Endothelial cell (in vitro differentiated cells): ENCODE measurements at regions not wholly inside any gene's neighbourhood (a gene's known extent, or its start where the extent isn't known, plus 50 kb on each side); places are given as distances from the start of the nearest gene placed in this dataset.
"Not testable (repeated sequence)": the region's sequence is repeated elsewhere in the genome, so short reads cannot be mapped to it uniquely, and the experiment has no call there.

Source experiments
- DNase-seq: peaks from one replicate; pipeline ENCODE4 v3.0.0; 2021; ENCODE audit warnings: low spot score
- H3K27ac Mint-ChIP-seq: one replicate; pipeline ENCODE4 v1.8.0; 2021; ENCODE audit warnings: mixed read lengths, inconsistent platforms; ENCODE audit not compliant: unreplicated experiment
- H3K27me3 Mint-ChIP-seq: one replicate; pipeline ENCODE4 v1.8.0; 2021; ENCODE audit warnings: mild to moderate bottlenecking, moderate library complexity, mixed read lengths, inconsistent platforms; ENCODE audit not compliant: unreplicated experiment
- H3K36me3 Mint-ChIP-seq: one replicate; pipeline ENCODE4 v1.8.0; 2021; ENCODE audit warnings: mild to moderate bottlenecking, low read depth, mixed read lengths, inconsistent platforms; ENCODE audit not compliant: unreplicated experiment
- H3K4me1 Mint-ChIP-seq: one replicate; pipeline ENCODE4 v1.8.0; 2021; ENCODE audit warnings: mild to moderate bottlenecking, mixed read lengths, inconsistent platforms; ENCODE audit not compliant: unreplicated experiment
- H3K4me3 Mint-ChIP-seq: one replicate; pipeline ENCODE4 v1.8.0; 2021; ENCODE audit warnings: mild to moderate bottlenecking, mixed read lengths, inconsistent platforms; ENCODE audit not compliant: unreplicated experiment
- H3K9me3 Mint-ChIP-seq: one replicate; pipeline ENCODE4 v1.8.0; 2021; ENCODE audit warnings: mixed read lengths, inconsistent platforms; ENCODE audit not compliant: unreplicated experiment
- TF ChIP-seq, protein P1 (sequence below): fragments of 200-600 bp; sonication (generic); IDR thresholded peaks from one replicate; pipeline ENCODE4 v1.5.0; 2021; ENCODE audit warnings: antibody characterized with exemption; ENCODE audit not compliant: unreplicated experiment

DNA sequence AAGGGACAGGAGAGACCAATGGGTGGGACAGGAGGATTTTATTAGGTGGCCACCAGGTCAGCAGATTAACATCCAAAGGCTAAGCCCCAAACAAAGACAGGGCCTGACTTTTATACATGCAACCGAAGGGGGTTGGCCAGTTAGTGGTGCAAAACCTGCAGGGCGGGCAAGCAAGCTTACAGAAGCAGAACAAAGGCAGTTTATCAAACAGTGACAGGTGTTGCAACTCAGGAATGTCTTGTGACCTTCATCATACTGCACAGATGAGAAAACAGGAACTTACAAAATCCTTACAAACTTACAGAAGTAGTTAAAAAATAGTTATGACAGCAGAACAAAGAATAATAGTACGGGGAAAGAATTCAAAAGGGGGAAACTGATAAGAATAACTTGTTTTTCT lies 708.1 kb downstream of the GLUD2 start:
- no peaks in the 10 kb centered on the region for H3K9me3 Mint-ChIP-seq
- DNase-seq = no peak

DNA sequence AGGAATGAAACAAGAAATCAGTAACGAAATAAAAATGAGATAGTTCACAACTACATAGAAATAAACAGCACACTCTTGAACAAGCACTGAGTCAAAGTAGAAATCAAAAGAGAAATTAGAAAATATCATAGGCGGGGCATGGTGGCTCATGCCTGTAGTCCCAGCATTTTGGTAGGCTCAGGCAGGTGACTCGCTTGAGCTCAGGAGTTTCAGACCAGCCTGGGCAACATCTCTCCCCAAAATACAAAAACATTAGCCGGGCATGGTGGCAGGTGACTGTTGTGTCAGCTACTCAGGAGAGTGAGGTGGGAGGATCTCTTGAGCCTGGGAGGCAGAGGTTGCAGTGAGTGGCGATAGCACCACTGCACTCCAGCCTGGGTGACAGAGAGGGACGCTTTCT lies 714.4 kb downstream of the GLUD2 start:
- Mint-ChIP-seq H3K27me3 (no peaks in the 10 kb centered on the region), H3K4me3 (no peak overlapping the region)

More for the DNA sequence above, 708.1 kb downstream of the GLUD2 start:
- no peak overlapping the region for H3K4me3 Mint-ChIP-seq
- H3K36me3 Mint-ChIP-seq = no peaks in the 10 kb centered on the region
- TF ChIP-seq, protein P1, sequence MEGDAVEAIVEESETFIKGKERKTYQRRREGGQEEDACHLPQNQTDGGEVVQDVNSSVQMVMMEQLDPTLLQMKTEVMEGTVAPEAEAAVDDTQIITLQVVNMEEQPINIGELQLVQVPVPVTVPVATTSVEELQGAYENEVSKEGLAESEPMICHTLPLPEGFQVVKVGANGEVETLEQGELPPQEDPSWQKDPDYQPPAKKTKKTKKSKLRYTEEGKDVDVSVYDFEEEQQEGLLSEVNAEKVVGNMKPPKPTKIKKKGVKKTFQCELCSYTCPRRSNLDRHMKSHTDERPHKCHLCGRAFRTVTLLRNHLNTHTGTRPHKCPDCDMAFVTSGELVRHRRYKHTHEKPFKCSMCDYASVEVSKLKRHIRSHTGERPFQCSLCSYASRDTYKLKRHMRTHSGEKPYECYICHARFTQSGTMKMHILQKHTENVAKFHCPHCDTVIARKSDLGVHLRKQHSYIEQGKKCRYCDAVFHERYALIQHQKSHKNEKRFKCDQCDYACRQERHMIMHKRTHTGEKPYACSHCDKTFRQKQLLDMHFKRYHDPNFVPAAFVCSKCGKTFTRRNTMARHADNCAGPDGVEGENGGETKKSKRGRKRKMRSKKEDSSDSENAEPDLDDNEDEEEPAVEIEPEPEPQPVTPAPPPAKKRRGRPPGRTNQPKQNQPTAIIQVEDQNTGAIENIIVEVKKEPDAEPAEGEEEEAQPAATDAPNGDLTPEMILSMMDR = no peak
- no peak overlapping the region for H3K27ac Mint-ChIP-seq
- H3K27me3 Mint-ChIP-seq = no peaks in the 10 kb centered on the region
- no peaks in the 10 kb centered on the region for H3K4me1 Mint-ChIP-seq

DNA sequence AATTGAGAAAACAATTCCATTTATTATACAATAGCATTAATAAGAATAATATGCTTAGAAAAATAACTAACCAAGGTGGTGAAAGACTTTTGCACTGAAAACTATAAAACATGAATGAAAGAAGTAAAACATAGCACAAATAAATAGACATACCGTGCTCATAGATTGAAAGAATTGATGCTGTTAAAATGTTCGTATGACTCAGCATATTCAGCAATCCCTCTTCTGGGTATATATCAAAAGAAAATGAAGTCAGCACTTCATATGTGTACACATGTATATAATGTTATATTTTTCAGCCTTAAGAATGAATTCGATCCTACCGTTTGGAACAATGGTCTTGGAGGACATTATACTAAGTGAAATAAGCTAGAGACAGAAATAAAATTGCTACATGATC lies 716.3 kb downstream of the GLUD2 start:
- Mint-ChIP-seq H3K9me3 (no peaks in the 10 kb centered on the region), H3K27me3 (no peaks in the 10 kb centered on the region), H3K36me3 (no peaks in the 10 kb centered on the region), H3K4me3 (no peak overlapping the region), H3K4me1 (no peaks in the 10 kb centered on the region), H3K27ac (no peak overlapping the region)
- TF ChIP-seq, protein P1 = no peak
- DNase-seq = no peak

More for the DNA sequence above, 714.4 kb downstream of the GLUD2 start:
- Mint-ChIP-seq H3K36me3 (no peaks in the 10 kb centered on the region), H3K4me1 (no peaks in the 10 kb centered on the region), H3K9me3 (no peaks in the 10 kb centered on the region), H3K27ac (no peak overlapping the region)
- DNase-seq = no peak
- TF ChIP-seq, protein P1 = no peak

DNA sequence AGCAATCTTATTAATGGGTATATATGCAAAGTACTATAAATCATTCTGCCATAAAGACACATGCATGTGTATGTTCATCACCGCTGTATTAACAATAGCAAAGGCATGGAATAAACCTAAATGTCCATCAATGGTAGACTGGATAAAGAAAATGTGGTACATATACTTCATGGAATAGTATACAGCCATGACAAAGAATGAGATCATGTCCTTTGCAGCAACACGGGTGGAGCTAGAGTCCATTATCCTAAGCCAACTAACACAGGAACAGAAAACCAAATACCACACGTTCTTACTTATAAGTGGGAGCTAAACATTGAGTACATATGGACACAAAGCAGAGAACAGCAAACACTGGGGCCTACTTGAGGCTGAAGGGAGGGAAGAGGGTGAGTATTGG lies 720.8 kb downstream of the GLUD2 start:
- not testable (repeated sequence) for H3K36me3 Mint-ChIP-seq, DNase-seq, H3K9me3 Mint-ChIP-seq, H3K27ac Mint-ChIP-seq, H3K27me3 Mint-ChIP-seq, H3K4me1 Mint-ChIP-seq, H3K4me3 Mint-ChIP-seq

DNA sequence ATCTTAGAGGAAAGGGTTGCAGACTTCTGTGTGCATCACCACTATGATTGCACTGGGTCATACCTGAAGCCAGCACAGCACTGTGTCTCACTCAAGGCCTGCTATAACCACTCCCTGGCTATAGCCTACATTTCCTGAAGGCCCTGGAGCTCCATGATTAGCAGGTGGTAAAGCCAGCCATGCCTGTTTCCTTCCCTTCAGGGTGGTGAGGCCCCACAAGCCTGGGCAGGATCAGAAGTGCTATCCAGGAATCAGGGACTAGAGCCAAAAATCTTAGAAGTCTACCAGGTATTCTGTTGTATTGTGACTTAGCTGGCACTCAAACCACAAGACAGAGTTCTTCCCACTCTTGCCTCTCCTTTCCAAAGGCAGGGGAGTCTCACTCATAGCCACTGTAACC lies 734.6 kb downstream of the GLUD2 start:
- TF ChIP-seq, protein P1 = no peak
- Mint-ChIP-seq H3K4me3 (no peak overlapping the region), H3K4me1 (no peaks in the 10 kb centered on the region), H3K27me3 (no peaks in the 10 kb centered on the region), H3K9me3 (no peaks in the 10 kb centered on the region), H3K36me3 (no peaks in the 10 kb centered on the region), H3K27ac (no peak overlapping the region)
- DNase-seq = no peak

DNA sequence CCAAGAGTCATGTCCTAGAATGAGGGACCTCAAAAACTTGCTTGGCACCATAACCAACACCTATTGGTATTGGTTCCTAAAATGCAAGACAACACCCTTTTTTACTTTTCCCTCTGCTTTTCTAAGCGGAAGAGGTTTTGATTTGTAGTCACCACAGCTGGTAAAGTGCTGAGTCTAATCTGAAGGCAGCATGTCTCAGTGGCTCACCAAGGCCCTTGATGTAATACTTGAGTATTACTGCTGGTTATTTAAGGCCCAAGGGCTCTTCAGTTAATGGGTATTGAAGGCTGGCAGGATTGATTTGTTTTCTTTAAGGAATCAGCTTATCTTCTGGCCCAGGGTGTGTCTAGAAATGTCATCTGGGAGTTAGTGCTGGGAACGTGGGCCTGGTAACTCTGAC lies 735.1 kb downstream of the GLUD2 start:
- Mint-ChIP-seq H3K4me3 (no peak overlapping the region), H3K4me1 (peaks cover 1% of the 10 kb centered on the region), H3K27me3 (no peaks in the 10 kb centered on the region), H3K27ac (no peak overlapping the region), H3K9me3 (no peaks in the 10 kb centered on the region), H3K36me3 (no peaks in the 10 kb centered on the region)
- DNase-seq = no peak
- TF ChIP-seq, protein P1 = no peak
